Stimulated activated CD4-positive, alpha-beta T cell treated with anti-CD3 and anti-CD28 coated beads, Interleukin-2, amount 100 ng/mL, for 48 hours (primary cell): ENCODE measurements at regions not wholly inside any gene's neighbourhood (a gene's known extent, or its start where the extent isn't known, plus 50 kb on each side); places are given as distances from the start of the nearest gene placed in this dataset.
"Not testable (repeated sequence)": the region's sequence is repeated elsewhere in the genome, so short reads cannot be mapped to it uniquely, and the experiment has no call there.

Experiments used
- DNase-seq, 2 donors: peaks; one replicate each; pipeline ENCODE4 v3.0.0-alpha.2; 2020

DNA sequence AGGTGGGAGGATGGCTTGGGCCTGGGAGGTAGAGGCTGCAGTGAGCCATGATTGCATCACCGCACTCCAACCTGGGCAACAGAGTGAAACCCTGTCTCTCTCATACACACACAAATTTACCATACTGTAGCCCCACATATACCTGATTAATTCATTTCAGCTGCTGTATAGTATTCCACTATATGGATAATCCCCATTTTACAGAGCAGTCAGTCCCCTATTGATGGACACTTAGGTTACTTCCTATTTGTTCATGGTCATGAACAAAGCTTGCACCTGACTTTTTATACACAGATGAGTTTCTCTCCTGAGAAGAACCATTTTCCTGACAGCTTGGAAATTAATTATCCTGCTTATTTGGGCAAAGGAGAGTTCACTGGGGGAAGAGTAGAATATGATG, 59.2 kb downstream of the EMX2 start:
- no peak for DNase-seq

DNA sequence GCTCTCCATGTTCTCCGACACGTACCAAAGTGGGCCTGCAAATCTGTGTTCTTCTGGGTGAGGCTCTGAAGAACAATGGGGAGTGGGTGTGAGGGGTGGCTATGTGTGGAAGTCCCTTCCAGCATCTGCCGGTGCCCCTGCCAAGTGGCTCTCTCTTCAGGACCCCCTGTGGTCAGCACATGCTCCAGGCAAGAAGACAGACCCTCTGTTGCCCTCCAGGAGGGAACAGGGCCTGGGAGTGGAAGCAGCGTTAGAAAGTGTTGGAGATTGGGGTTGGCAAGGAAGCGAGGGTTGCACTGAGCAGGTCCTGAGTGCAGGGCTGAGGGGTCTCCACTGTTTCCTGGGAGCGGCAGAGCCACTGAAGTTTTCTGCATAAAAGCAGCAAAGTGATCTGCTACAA, 60.5 kb downstream of the EMX2 start:
- DNase-seq, result no peak

DNA sequence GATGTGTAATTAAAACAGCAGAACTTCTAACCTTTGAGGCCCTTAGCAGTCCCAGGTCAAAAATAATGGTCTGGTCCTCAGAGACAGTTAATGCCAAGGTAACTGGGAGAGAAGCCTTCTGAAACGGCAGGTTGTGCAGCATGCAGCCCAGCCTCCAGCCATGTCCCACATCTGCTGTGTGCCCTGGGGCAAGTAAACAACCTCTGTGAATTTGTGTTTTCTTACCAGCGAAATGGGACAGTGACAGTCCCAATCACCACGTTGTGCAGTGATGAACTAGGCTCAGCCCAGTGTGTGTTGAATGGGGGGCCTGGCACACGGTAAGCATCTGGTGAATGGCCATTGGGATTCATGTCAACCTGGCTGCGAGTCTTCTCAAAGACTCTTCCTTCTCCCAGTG, 61.2 kb downstream of the EMX2 start:
- no peak for DNase-seq

DNA sequence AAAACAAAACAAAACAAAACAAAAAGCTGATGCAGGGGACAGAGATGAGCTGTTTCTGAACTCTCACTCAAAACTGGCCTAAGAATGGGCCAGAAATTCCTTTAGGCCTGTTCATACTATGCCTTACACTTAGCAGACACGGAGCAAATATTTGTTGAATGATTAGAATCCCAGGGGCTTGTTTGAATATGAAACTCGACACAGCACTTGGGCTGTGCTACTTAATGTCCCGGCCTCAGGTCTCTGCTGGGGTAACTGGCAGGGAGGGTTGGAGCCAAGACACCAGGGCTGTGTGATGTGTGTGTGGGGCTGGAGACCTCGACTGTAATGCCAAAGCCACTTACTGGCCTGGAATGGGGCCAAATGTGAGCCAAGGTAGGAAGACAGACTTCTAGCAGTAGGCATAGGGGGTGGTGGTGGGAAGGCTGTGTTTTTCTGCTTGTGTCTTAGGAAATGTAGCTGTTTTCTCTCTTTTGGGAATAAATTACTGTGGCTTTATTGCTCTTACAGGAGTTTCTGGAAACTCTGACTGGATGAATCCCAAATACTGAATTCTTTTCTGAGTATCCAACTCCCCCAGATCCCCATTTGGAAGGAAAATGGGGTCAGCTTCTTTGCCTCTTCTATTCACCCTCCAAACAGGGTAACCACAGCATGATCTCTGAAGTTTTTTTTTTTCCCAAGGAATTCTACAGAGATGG, 66.7 kb downstream of the EMX2 start:
- no peak for DNase-seq

DNA sequence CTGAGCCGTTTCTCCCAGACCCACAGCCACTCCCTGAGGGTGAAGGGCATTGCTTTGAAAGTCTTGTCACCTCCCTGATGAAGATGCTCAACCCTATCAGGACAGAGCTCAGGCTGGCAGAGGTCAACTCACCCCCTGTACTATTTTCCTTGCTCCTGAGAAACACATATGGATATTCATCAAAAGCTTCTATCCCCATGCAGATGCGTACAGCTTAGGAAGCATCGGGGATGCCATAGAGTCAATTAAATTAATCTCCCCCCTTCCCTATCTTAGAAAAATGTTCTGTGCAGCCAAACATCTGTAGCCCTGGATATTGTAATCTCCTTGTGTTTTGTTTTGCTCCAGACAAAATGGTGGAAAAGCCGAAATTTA, 67.2 kb downstream of the EMX2 start:
- no peak for DNase-seq

DNA sequence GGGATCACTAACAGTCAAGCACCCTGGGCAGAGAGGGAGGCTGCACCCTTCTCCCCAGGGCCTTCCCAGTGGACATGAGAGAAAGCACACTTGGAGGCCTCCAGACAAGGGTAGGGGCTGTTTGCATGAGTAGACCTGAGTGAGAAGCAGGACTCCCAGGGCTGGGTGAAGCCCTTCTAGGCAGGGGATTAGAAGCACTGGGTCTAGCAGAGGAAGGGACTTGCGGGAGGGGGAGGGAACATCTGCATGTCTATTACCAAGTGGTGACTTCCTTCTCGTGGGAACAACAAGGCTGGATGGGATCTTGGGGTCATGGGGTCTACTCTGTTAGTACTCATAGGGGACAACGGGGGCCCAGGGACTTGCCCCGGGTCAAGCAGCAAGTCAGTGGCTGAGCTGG, 67.8 kb downstream of the EMX2 start:
- no peak for DNase-seq

DNA sequence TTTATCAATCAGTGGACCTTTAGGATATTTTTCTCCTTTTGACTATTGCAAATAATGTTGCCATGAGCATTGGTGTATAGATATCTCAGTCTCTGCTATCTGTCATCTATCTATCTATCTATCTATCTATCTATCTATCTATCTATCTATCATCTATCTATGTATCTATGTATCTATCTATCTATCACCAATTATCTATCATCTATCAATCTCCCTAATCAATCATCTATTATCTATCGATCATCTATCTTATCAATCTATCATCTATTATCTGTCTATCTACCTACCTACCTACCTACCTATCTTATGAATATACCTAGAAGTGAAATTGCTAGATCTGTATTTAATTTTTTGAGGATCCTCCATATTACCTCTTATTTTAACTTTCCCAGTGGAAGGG, 69.6 kb downstream of the EMX2 start:
- no peak for DNase-seq

DNA sequence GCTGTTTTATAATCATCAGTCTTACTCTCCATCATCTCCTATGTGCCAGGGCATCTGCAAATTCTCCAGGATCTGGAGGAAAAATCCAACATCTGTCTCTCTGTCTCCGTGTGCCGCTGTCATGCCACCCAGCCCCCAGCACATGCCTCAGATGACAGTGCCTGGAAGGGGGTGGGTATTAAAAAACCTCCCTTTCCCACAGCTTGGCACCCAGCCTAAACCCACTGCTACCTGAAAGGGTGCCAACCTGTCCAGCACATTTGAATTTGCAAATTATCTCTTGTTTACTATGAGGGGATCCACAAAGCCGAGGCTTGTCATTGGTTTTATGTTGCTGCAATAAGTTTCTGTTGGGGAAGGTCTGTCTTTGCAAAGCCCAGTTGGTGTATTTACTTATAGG, 73.1 kb downstream of the EMX2 start:
- DNase-seq, result no peak

DNA sequence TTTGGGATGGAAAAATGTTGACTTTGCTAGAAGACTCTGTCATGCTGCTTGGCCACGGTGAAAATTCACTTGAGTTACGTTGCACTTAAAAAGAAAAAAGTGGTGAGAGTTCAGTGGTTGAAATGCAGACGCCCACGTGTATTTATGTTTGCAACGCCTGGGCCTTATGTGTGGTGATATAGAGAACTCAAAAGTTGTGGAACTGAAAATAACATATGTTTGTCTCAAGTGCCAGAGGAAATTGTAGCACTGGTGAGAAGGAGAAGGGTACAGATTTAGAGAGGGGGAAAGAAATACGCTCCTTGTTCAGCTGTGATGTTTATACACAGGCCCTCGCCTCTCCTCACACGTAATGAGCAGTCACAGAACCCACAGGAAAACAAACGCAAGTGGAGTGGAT, 73.6 kb downstream of the EMX2 start:
- DNase-seq, result no peak

DNA sequence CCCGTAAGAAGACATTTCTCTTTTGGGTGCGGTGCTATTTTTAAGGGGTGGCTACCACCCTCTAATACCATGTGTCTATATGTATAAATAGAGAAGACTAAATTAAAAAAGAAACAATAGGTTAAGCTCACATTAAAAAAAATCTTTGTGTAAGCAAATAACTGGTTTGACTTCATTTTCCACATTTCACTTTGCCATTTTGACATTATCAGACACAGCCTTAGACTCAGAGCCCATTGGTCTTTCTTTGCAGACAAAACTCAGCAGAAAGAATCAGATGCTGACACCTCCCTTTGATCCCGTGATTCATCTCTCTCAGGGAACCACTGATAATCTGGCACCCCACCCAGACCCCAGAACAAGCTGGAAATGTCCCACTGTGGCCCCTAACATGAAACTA, 74.5 kb downstream of the EMX2 start:
- no peak for DNase-seq

DNA sequence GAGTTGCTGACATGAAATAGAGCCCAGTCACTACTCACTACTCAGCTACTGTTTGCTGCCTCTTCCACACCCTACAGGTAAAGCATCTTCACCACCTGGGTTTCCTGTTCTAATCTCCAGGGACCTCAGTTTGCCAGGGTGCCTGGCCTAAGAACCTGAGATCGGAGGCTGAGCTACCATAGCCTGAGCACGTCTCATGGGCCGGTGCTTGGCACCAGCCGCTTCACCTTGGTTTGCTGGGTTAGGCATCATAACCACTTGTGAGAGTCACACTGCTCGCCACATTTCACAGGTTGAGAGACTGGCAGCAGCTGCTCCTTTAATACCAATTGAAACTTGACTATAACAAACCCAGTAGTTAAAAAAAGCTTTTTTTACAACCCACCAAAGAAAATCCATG, 75.1 kb downstream of the EMX2 start:
- no peak for DNase-seq

DNA sequence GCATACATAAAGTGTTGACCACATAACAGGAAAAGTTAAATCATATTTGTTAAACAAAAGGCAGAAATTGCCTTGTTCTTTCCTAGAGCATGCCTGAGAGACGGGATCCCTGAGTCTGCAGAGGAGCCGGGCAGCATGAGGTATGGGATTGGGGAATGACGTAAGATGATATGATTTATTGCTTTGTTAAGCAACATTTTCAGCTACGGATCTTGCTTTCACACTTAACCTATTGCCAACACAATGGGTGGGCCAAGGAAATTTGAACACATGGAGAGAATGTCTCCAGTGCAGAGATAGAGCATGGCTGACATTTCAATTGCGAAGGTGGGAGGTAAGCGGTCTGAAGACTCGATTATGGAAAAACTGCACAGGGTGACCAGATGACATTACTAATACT, 76.7 kb downstream of the EMX2 start:
- no peak for DNase-seq

DNA sequence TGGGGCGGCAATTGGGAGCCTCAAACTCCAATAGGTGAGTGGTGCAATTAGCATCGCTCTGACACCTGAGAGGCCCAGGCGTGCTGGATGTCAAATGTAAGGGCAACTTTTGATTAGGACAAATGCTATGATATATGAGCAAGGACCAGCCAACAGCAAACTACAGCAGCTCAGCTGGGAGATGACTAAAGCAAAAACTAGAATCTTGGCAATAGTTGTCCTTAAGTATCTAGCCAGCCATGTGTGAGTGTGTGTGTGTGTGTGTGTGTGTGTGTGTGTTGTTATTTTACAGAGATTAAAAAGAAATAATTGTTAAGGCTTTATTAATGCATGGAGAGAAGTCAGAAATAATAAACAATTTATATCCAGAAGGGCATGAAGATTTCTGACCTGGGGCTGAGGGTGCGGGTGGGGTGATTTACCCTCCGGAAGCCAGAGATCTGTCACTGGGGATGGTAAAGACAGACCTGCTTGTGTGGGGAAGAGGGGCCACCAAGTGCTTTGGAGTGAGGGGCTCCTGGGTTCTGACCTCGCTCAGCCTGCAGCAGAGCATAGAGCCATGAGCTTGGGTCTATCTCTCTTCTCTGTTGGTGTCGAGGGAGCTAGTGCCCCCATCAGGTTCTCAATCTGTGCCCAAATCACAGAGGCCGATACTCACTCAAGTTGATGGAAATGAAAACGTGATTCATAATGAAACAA, 77.3 kb downstream of the EMX2 start:
- DNase-seq, result no peak

DNA sequence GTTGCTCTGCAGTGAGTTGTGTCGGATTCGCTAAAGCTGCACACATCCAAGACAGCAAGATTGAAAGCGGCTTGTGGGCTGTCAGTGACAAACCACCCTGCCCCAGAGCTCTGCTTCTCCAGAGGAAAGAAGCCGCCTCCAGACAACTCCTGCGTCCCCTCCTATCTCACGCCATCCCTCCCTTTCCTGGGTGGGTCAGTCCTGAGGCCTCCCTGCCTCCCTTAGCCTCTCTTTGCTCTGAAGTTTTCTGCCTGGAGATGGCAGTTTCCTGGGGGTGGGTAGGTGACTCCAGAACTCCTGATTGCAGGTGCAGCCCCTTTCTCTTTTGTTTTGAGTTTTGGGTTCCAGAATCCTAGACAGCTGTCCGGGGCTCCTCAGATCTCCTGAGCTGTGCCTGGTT, 78.7 kb downstream of the EMX2 start:
- no peak for DNase-seq

DNA sequence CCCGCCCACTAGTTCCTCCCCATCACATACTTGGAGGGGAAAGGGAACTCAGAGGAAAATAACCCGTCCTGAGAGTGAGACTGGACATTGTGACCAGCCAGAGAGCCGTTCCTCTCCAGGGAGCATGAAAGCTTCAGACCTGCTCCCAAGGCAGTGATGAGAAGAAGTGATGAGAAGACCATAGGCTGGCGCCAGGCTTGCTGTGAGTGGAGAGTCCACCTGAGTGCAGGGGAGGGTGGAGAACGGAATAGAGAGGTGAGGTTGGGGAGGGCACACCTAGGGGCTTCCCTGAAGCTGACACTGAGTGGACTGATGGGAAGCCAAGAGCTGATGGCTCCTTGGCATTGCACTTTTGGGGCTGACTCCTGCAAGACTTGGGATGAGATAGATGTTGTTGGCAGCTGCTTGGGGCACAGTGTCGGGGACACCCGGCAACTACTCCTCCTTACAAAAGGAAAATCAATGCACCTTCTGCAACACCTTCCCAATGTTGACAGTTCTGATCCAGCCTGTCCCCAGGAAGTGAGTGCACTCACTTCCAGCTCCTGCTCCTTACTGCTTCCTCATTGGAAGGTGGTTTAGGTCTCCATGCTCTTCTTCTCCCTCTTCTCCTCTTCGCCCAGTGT, 79.4 kb downstream of the EMX2 start:
- no peak for DNase-seq

DNA sequence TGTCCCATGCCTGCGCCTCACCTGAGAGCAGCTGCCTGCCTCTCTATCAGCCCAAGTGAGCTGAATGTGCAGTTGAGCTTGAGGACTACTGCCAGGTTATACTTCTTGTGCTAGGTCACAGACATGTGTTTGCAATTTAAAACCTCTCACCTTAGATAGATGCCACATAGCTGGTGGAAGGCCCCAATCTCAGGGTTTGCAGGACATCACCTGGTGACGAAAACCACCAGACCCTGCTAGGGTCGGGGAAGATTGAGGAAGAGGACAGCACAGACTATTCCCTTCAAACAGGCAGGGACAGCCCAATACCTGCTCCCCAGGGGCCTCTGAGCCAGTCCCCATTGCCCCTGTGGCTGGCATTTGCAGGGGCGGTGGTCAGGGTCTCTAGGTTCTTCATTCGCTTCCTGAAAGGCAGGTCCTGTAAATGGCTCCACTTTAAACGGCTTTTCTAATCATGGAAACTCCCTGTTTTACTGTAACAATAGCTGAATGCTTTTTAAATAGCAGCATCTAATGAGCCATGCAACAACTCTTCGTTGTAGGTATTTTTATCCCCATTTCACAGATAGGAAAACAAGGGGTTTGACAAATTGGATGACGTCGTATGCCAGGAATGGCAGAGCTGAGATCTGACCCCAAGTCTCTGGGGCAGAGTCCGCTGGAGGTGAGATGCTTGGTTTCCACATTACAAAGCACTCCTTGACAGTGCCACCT, 80.1 kb downstream of the EMX2 start:
- DNase-seq, result no peak

DNA sequence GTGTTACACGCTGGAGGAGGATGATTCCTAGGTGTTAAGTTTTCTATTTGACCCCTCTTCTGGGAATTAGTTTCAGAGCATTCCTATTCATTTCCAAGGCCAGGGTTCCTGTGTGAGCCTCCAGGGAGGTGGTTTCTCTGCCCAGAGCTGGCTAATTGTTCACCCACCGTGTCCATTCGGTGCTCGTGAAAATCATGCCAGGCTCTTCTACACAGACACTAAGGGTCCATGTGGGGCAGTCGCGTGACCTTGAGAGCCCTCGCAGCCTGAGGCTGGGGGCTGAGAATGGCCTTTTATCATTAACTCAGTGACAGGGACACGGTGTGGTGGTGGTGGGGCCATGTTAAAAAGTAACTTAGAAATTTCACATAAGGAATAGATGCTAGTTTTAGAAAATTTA, 83.7 kb downstream of the EMX2 start:
- DNase-seq, result no peak

DNA sequence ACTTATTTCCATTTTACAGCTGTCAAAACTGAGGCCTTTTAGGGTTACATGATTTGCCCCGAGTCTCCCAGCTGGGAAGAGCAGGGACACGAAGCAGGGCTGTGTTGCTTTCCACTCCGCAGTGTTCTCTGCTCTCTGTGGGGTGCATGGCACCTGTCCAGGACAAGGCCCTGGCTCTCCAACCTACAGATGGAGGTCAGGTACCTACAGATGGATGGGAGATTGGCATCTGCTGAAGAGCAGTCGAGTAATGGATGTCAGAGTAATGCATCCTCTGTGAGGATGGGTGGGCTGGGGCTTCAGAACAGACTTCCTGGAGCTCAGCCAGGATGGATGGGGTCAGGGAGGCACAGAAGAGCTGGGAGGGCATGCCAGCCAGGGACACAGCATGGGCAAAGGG, 85.0 kb downstream of the EMX2 start:
- no peak for DNase-seq

DNA sequence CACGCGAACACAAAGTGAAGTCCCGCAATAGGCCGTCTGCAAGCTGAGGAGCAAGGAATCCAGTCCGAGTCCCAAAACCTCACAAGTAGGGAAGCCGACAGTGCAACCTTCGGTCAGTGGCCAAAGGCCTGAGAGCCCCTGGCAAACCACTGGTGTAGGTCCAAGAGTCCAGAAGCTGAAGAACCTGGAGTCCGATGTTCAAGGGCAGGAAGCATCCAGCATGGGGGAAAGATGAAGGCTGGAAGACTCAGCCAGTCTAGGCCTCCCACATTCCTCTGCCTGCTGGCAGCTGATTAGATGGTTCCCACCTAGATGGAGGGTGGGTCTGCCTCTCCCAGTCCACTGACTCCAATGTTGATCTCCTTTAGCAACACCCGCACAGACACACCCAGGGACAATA, 87.2 kb downstream of the EMX2 start:
- DNase-seq, result not testable (repeated sequence)

DNA sequence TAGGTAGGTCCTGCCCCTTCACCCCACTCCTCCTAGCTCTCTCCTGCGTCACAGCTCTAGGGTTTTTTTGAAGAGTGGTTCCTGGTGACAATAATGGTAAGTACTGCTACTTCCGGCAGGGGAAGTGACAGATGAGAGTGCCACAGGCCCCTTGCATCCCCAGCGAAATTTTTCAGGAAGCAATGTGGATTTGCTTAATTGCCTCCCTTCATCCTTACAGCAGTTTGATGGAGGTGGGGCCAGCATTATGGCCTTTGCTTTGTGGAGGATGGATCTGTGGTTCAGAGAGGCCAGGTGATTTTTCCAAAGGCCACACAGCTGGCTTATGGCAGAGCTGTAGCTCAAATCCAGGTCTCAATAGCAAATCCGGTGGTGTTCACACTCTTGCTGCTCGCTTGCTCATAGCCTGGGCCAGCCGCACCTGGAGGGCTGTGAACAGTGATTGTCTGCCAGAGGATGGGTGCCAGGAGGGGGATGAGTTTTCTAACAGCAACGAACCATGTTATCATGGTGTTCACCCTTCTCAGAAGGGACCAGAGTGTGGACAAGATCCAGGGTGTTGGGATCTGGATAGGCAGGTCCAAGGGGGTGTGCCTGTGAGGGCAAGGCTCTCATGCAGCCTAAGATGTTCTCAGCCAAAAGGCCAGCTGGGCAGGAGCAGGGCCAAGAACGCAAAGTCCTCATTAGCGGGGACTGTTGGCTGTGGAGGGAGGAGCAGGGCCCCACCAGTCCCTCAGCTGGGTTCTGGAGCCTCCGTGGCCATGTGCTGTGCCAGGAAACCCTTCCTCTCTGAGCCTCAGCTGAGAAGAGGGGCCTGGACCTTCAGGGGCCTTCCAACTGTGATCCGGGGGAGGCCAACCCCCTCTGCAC, 89.0 kb downstream of the EMX2 start:
- DNase-seq, result no peak

DNA sequence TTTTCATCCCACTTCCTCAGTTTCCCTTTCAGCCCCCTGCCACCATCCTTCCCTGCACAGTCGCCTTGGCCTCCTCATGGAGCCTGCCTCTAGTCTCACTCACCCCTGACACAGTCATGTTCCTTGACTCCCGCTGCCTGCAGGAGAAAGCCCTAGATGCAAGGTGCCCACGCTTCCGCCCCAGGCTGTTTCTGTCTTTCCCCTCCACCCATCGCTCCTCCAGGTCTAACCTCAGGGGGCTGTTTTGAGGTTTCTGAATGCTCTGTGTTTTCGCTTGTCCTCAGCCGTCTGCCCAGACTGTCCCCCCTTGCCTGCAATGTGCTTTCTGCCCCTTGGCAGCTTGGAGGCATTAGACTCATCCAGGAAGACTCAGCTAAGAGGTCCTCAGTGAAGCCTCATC, 89.9 kb downstream of the EMX2 start:
- no peak for DNase-seq

DNA sequence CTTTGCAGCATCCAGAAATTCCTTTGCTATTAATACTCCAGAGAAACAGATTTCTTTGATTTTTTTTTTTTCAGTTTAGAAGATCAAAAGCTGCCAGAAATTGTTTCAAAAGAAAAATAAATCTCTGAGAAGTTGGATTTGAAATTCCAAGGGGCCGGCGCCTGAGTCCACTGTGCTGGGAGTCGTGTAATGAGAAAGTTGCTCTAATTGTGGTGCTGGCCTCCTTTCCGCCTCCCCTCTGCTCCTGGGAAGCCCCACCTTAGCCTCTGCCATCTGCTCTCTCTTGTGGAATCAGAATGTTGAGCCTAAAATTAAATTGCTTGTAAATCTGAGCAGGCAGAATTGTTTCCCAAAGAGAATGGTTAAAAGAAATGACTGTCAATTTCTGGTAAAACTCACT, 93.3 kb downstream of the EMX2 start:
- no peak for DNase-seq

DNA sequence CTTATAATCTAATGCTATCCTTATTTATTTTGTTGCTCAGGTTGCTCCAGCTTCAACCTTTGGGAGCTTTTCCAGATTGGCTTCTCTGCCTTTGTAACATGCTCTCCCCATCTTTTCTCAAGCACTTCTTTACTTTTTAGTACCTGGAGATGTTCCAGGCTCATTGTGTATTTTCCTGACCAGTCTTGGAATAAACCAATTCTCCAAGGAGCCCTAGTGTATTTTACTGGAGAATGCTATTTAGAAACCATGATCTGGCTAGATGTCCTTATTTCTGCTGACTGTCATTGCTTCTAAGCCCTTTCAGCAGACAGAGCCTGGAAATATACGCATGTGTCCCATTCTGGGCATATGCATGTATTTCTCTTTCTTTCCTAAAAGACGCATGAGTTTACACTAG, 95.7 kb downstream of the EMX2 start:
- no peak for DNase-seq
